ENCODE measurements at regions not wholly inside any gene's neighbourhood (a gene's known extent, or its start where the extent isn't known, plus 50 kb on each side); places are given as distances from the start of the nearest gene placed in this dataset.
"Not testable (repeated sequence)": the region's sequence is repeated elsewhere in the genome, so short reads cannot be mapped to it uniquely, and the experiment has no call there.

- Mint-ChIP-seq H3K27ac (no peak overlapping the region), H3K36me3 (ENCODE audit: low read depth) (no peaks in the 10 kb centered on the region), H3K4me3 (no peak overlapping the region), H3K4me1 (ENCODE audit: low read depth) (no peaks in the 10 kb centered on the region), H3K27me3 (ENCODE audit: low read depth) (no peaks in the 10 kb centered on the region), H3K9me3 (no peaks in the 10 kb centered on the region)
- intact Hi-C loops (cut with micrococcal nuclease): no loop called here
- CTCF ChIA-PET: no interaction called here
- no peak for DNase-seq
These were observed 686.1 kb upstream of the SOX9 start for GRCh38 chr17:71434716-71435115.

DNA sequence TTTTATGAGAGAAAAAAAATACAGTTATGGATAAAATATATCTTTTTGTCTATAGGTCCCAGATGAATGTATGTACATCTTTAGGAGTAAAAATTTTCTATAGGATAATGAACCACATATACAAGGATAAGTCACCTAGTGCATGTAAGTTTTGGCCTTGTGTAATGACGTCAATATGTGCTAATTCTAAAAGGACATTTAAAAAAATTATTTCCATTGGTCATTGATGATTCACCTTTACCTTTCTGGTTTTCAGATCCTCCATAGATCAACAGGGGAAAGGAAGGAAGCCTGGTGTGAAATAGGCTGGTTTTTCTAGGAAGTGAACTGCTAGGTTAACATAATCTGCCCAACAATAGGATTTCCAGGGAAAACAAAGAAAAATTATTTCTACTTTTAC lies 684.3 kb upstream of the SOX9 start:
- Mint-ChIP-seq H3K27ac (no peak overlapping the region), H3K36me3 (ENCODE audit: low read depth) (no peaks in the 10 kb centered on the region), H3K27me3 (ENCODE audit: low read depth) (no peaks in the 10 kb centered on the region), H3K4me1 (ENCODE audit: low read depth) (no peaks in the 10 kb centered on the region), H3K9me3 (peaks cover 3% of the 10 kb centered on the region), H3K4me3 (no peak overlapping the region)
- no peak for DNase-seq
- intact Hi-C loops (cut with micrococcal nuclease): no loop called here
- CTCF ChIA-PET: no interaction called here

GRCh38 chr17:71437166-71437565 lies 683.7 kb upstream of the SOX9 start:
- H3K27me3 Mint-ChIP-seq (ENCODE audit: low read depth): no peaks in the 10 kb centered on the region
- no peaks in the 10 kb centered on the region for H3K4me1 Mint-ChIP-seq (ENCODE audit: low read depth)
- no peaks in the 10 kb centered on the region for H3K36me3 Mint-ChIP-seq (ENCODE audit: low read depth)
- H3K27ac Mint-ChIP-seq: no peak overlapping the region
- H3K4me3 Mint-ChIP-seq: no peak overlapping the region
- CTCF ChIA-PET: no interaction called here
- peaks cover 3% of the 10 kb centered on the region for H3K9me3 Mint-ChIP-seq
- intact Hi-C loops (cut with micrococcal nuclease): no loop called here
- no peak for DNase-seq

GRCh38 chr17:71438631-71439146 lies 682.1 kb upstream of the SOX9 start:
- H3K27me3 Mint-ChIP-seq (ENCODE audit: low read depth): no peaks in the 10 kb centered on the region
- no peaks in the 10 kb centered on the region for H3K36me3 Mint-ChIP-seq (ENCODE audit: low read depth)
- H3K27ac Mint-ChIP-seq: no peak overlapping the region
- H3K4me3 Mint-ChIP-seq: no peak overlapping the region
- H3K9me3 Mint-ChIP-seq: peaks cover 3% of the 10 kb centered on the region
- CTCF ChIA-PET: no interaction called here
- intact Hi-C loops (cut with micrococcal nuclease): no loop called here
- no peak for DNase-seq
- H3K4me1 Mint-ChIP-seq (ENCODE audit: low read depth): no peaks in the 10 kb centered on the region

DNA sequence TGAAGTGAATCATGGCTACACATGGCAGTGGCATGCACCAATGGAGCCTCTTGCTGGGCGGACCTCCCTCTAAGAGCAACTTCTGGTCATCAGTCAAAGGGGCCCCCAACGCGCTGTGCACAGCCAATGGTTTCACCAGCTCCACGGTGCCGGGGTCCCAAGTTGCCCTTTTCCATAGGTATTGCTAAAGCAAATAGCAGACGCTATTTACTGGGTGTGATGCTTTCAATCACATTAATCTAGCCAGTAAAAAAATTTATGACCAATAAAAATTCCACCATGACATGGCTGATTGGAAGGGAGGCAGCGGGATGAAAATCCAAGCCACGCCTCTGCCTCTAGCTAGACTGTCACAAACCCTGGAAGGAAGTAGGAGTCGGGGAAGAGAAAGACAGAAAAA lies 680.3 kb upstream of the SOX9 start:
- H3K4me3 Mint-ChIP-seq: no peak overlapping the region
- H3K27me3 Mint-ChIP-seq (ENCODE audit: low read depth): no peaks in the 10 kb centered on the region
- intact Hi-C loops (cut with micrococcal nuclease): no loop called here
- DNase-seq: no peak
- H3K9me3 Mint-ChIP-seq: peaks cover 3% of the 10 kb centered on the region
- CTCF ChIA-PET: no interaction called here
- H3K4me1 Mint-ChIP-seq (ENCODE audit: low read depth): no peaks in the 10 kb centered on the region
- H3K36me3 Mint-ChIP-seq (ENCODE audit: low read depth): no peaks in the 10 kb centered on the region
- H3K27ac Mint-ChIP-seq: no peak overlapping the region

GRCh38 chr17:71441098-71441497 lies 679.7 kb upstream of the SOX9 start:
- Mint-ChIP-seq H3K27me3 (ENCODE audit: low read depth) (no peaks in the 10 kb centered on the region), H3K4me3 (no peak overlapping the region), H3K9me3 (peaks cover 3% of the 10 kb centered on the region), H3K27ac (no peak overlapping the region), H3K4me1 (ENCODE audit: low read depth) (no peaks in the 10 kb centered on the region), H3K36me3 (ENCODE audit: low read depth) (no peaks in the 10 kb centered on the region)
- no peak for DNase-seq
- intact Hi-C loops (cut with micrococcal nuclease): no loop called here
- CTCF ChIA-PET: interaction anchor here (0.6 kb wide), 1 partner anchor 91 kb away, joined by 3 read pairs; no protein-coding TSS in a partner anchor

DNA sequence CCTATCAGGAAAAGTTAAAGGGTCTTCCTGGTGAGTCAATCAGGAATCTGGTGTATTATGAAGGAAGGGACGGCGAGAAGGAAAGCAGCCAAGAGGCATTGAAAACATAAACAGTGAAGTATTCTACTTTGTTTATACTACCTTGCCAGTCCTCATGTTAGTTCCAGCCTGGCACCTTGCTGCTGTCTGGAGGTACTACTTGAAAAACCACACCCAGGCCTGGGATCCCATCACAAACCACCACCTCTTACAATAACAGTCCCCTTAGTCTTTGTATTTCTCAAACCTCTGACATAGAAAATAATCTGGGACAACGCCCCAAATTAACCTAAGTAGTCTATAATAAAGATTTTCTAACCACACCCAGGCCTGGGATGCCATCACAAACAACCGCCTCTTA lies 676.7 kb upstream of the SOX9 start:
- CTCF ChIA-PET: no interaction called here
- no peaks in the 10 kb centered on the region for H3K4me1 Mint-ChIP-seq (ENCODE audit: low read depth)
- H3K27me3 Mint-ChIP-seq (ENCODE audit: low read depth): no peaks in the 10 kb centered on the region
- no peak overlapping the region for H3K27ac Mint-ChIP-seq
- no peaks in the 10 kb centered on the region for H3K36me3 Mint-ChIP-seq (ENCODE audit: low read depth)
- no peak overlapping the region for H3K4me3 Mint-ChIP-seq
- H3K9me3 Mint-ChIP-seq: peaks cover 3% of the 10 kb centered on the region
- no peak for DNase-seq
- intact Hi-C loops (cut with micrococcal nuclease): no loop called here

DNA sequence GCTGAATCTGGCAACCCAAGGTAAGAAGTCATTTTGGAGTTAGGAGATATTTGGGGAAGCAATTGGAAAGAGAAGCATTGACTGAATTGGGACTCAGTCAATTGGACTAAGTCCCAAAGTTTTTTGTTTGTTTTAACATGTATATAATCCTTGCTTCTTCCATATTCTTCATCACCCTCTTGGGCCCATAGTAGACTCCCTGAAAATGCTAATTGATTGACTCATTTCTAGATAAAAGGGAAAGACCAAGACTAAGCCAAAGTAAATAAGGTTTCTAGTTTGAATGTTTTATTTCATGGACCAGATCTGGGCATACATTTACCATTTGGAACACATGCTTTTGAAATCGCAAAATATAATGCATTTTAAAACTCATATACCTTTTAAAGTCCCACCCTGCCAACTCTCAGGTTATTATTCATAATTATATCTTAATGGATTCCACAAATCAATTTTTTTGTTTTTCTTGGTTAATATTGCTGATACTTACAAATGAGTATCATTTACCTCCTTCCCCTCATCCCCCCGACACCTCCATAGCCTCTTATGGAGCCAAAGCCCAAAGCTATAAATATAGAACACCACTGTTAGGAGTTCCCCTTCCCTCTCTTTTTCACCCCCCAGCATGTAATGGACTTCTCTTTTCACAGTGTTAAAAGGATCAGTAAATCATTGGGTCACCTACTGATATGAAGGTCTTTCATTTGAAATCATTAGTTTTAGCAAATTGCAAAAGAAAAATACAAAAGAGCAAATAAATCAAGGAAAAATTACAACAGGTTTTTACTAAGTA lies 674.0 kb upstream of the SOX9 start:
- Mint-ChIP-seq H3K36me3 (ENCODE audit: low read depth) (no peaks in the 10 kb centered on the region), H3K4me3 (no peak overlapping the region), H3K9me3 (no peaks in the 10 kb centered on the region), H3K4me1 (ENCODE audit: low read depth) (no peaks in the 10 kb centered on the region), H3K27me3 (ENCODE audit: low read depth) (no peaks in the 10 kb centered on the region), H3K27ac (no peak overlapping the region)
- CTCF ChIA-PET: no interaction called here
- intact Hi-C loops (cut with micrococcal nuclease): no loop called here
- DNase-seq: no peak

DNA sequence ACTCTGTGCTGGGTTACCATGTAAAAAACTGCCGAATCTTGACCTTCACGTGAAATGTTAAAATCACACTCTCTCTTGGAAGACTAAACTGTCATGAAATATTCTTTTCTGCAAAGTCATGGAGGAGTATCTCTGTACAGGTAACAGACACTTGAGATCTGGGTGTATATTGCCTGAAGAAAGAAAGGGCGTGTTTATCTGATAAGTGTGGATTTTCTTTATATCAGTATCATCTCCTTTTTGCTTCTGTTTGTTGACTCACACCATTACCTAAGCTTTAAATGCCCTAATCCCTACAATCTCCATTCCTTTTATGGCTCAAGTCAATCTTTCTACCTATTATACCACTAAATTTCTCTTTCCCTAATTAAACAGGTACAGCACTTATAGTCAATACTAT lies 673.2 kb upstream of the SOX9 start:
- no peaks in the 10 kb centered on the region for H3K9me3 Mint-ChIP-seq
- H3K27ac Mint-ChIP-seq: no peak overlapping the region
- H3K27me3 Mint-ChIP-seq (ENCODE audit: low read depth): no peaks in the 10 kb centered on the region
- no peak overlapping the region for H3K4me3 Mint-ChIP-seq
- intact Hi-C loops (cut with micrococcal nuclease): no loop called here
- no peak for DNase-seq
- H3K4me1 Mint-ChIP-seq (ENCODE audit: low read depth): no peaks in the 10 kb centered on the region
- no peaks in the 10 kb centered on the region for H3K36me3 Mint-ChIP-seq (ENCODE audit: low read depth)
- CTCF ChIA-PET: no interaction called here

DNA sequence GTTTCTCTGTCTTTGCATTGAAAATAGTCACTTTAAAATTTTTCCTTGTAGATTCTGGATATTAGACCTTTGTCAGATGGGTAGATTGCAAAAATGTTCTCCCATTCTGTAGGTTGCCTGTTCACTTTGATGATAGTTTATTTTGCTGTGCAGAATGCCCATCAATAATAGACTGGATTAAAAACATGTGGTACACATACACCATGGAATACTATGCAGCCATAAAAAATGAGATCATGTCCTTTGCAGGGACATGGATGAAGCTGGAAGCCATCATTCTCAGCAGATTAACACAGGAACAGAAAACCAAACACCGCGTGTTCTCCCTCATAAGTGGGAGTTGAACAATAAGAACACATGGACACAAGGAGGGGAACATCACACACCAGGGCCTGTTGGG lies 670.2 kb upstream of the SOX9 start:
- intact Hi-C loops (cut with micrococcal nuclease); H3K4me3 Mint-ChIP-seq; CTCF ChIA-PET; H3K27ac Mint-ChIP-seq; H3K9me3 Mint-ChIP-seq; DNase-seq; H3K4me1 Mint-ChIP-seq (ENCODE audit: low read depth); H3K27me3 Mint-ChIP-seq (ENCODE audit: low read depth); H3K36me3 Mint-ChIP-seq (ENCODE audit: low read depth): not testable (repeated sequence)

DNA sequence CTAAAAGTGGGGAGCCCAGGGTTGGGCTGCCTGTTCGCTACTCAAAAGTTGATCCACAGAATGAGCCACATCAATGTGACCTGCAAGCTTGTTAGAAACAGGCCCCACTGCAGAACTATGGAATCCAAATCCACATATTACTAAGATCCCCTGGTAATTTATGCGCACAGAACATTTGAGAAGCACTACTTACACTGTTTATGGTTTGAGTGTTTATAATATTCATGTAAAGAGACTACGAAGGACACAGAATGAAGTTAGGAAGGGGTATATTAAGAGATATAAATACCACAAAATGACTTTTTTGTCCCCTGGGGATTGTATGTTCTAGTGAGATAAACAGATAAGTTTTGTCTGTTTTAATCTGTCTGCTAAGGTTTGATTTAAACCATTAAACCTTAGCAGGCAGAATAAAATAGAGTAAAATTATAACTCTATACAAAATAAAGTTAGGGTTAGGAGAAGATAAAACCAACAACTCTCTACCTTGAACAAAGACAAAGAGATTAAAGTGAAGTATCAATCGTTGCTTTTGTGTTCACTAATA lies 666.9 kb upstream of the SOX9 start:
- peaks cover 1% of the 10 kb centered on the region for H3K9me3 Mint-ChIP-seq
- DNase-seq: no peak
- no peak overlapping the region for H3K4me3 Mint-ChIP-seq
- intact Hi-C loops (cut with micrococcal nuclease): no loop called here
- no peaks in the 10 kb centered on the region for H3K27me3 Mint-ChIP-seq (ENCODE audit: low read depth)
- H3K27ac Mint-ChIP-seq: no peak overlapping the region
- CTCF ChIA-PET: no interaction called here
- no peaks in the 10 kb centered on the region for H3K4me1 Mint-ChIP-seq (ENCODE audit: low read depth)
- no peaks in the 10 kb centered on the region for H3K36me3 Mint-ChIP-seq (ENCODE audit: low read depth)

- no peaks in the 10 kb centered on the region for H3K36me3 Mint-ChIP-seq (ENCODE audit: low read depth)
- peaks cover 4% of the 10 kb centered on the region for H3K9me3 Mint-ChIP-seq
- no peaks in the 10 kb centered on the region for H3K27me3 Mint-ChIP-seq (ENCODE audit: low read depth)
- H3K4me3 Mint-ChIP-seq: no peak overlapping the region
- intact Hi-C loops (cut with micrococcal nuclease): no loop called here
- DNase-seq: no peak
- no peak overlapping the region for H3K27ac Mint-ChIP-seq
- CTCF ChIA-PET: no interaction called here
- H3K4me1 Mint-ChIP-seq (ENCODE audit: low read depth): no peaks in the 10 kb centered on the region
These were observed 665.6 kb upstream of the SOX9 start for GRCh38 chr17:71455219-71455618.

- intact Hi-C loops (cut with micrococcal nuclease): no loop called here
- no peak overlapping the region for H3K4me3 Mint-ChIP-seq
- DNase-seq: no peak
- peaks cover 4% of the 10 kb centered on the region for H3K9me3 Mint-ChIP-seq
- H3K27ac Mint-ChIP-seq: no peak overlapping the region
- CTCF ChIA-PET: no interaction called here
- no peaks in the 10 kb centered on the region for H3K4me1 Mint-ChIP-seq (ENCODE audit: low read depth)
- H3K36me3 Mint-ChIP-seq (ENCODE audit: low read depth): no peaks in the 10 kb centered on the region
- no peaks in the 10 kb centered on the region for H3K27me3 Mint-ChIP-seq (ENCODE audit: low read depth)
These were observed 662.5 kb upstream of the SOX9 start for GRCh38 chr17:71458322-71458721.

Data from activated naive CD4-positive, alpha-beta T cell treated with anti-CD3 and anti-CD28 coated beads for 36 hours (primary cell).